ENCODE measurements at regions not wholly inside any gene's neighbourhood (a gene's known extent, or its start where the extent isn't known, plus 50 kb on each side); places are given as distances from the start of the nearest gene placed in this dataset.
"Not testable (repeated sequence)": the region's sequence is repeated elsewhere in the genome, so short reads cannot be mapped to it uniquely, and the experiment has no call there.

DNA sequence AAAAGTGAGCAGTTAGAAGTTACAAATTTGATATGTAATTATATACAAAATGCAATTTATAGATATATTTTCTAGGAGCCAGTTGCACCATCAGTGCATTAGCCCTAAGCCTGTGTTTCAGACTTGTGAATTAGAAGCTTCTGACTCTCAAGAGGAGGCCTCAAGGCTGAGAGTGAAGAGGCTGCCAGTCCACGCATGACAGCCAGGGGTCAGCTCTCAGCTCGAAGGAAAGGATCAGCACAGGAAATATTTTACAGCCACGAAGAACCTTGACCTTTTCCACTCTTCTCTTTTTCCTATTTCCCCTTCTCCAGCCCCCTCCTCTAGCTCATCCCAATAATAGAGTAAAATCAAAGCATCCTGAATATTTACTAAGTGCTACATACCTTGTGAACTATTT is 642.4 kb downstream of the TRIML1 start:
- Histone ChIP-seq H3K36me3 (no peaks in the 10 kb centered on the region), H3K4me1 (no peaks in the 10 kb centered on the region), H3K9me3 (no peaks in the 10 kb centered on the region), H3K4me3 (no peak overlapping the region), H3K27me3 (no peaks in the 10 kb centered on the region), H3K27ac (no peak overlapping the region)
- TF ChIP-seq CTCF (IDR thresholded peaks at IDR 0.05) (no peak), POLR2AphosphoS5 (IDR thresholded peaks at IDR 0.05; ENCODE audit: insufficient read depth in 1 of 2, low read depth in 1 of 2) (no peak), POLR2A (IDR thresholded peaks at IDR 0.05) (no peak)
- no peak for DNase-seq (ENCODE audit: extremely low spot score in 2 of 2)
- intact Hi-C loops (cut with DNase I) = no loop called here

- Histone ChIP-seq H3K9me3 (no peaks in the 10 kb centered on the region), H3K27ac (no peak overlapping the region), H3K27me3 (no peaks in the 10 kb centered on the region), H3K36me3 (no peaks in the 10 kb centered on the region), H3K4me1 (no peaks in the 10 kb centered on the region), H3K4me3 (no peak overlapping the region)
- DNase-seq (ENCODE audit: extremely low spot score in 2 of 2) = no peak
- TF ChIP-seq POLR2A (IDR thresholded peaks at IDR 0.05) = no peak
- TF ChIP-seq CTCF (IDR thresholded peaks at IDR 0.05) = no peak
- intact Hi-C loops (cut with DNase I) = no loop called here
Measured at GRCh38 chr4:188783175-188783574, 643.9 kb downstream of the TRIML1 start.

GRCh38 chr4:188783606-188784160 is 644.4 kb downstream of the TRIML1 start:
- Histone ChIP-seq H3K4me1 (no peaks in the 10 kb centered on the region), H3K27me3 (no peaks in the 10 kb centered on the region), H3K9me3 (no peaks in the 10 kb centered on the region), H3K36me3 (no peaks in the 10 kb centered on the region), H3K27ac (no peak overlapping the region), H3K4me3 (no peak overlapping the region)
- no peak for DNase-seq (ENCODE audit: extremely low spot score in 2 of 2)
- TF ChIP-seq CTCF (IDR thresholded peaks at IDR 0.05) = no peak
- no peak for TF ChIP-seq POLR2AphosphoS5 (IDR thresholded peaks at IDR 0.05; ENCODE audit: insufficient read depth in 1 of 2, low read depth in 1 of 2)
- no peak for TF ChIP-seq POLR2A (IDR thresholded peaks at IDR 0.05)
- intact Hi-C loops (cut with DNase I) = no loop called here

DNA sequence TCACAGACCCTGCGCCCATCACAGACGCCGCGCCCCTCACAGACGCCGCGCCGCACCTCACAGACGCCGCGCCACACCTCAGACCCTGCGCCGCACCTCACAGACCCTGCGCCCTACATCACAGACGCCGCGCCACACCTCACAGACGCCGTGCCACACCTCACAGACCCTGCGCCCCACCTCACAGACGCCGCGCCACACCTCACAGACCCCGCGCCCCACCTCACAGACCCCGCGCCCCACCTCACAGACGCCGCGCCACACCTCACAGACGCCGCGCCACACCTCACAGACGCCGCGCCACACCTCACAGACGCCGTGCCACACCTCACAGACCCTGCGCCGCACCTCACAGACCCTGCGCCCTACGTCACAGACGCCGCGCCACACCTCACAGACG is 657.4 kb downstream of the TRIML1 start:
- intact Hi-C loops (cut with DNase I); H3K4me3 ChIP-seq: not testable (repeated sequence)

GRCh38 chr4:188797011-188797410 is 657.8 kb downstream of the TRIML1 start:
- intact Hi-C loops (cut with DNase I); H3K27me3 ChIP-seq; H3K36me3 ChIP-seq; DNase-seq (ENCODE audit: extremely low spot score in 2 of 2); H3K4me3 ChIP-seq; H3K4me1 ChIP-seq; H3K9me3 ChIP-seq; H3K27ac ChIP-seq: not testable (repeated sequence)

More for the DNA sequence above, 657.4 kb downstream of the TRIML1 start:
- H3K36me3 ChIP-seq; H3K27me3 ChIP-seq; H3K9me3 ChIP-seq; H3K4me1 ChIP-seq; H3K27ac ChIP-seq; DNase-seq (ENCODE audit: extremely low spot score in 2 of 2): not testable (repeated sequence)

GRCh38 chr4:188804861-188805260 is 665.6 kb downstream of the TRIML1 start:
- H3K9me3 ChIP-seq = no peaks in the 10 kb centered on the region
- intact Hi-C loops (cut with DNase I) = no loop called here
- no peak overlapping the region for H3K4me3 ChIP-seq
- H3K27ac ChIP-seq = no peak overlapping the region
- no peaks in the 10 kb centered on the region for H3K4me1 ChIP-seq
- DNase-seq (ENCODE audit: extremely low spot score in 2 of 2) = no peak
- H3K36me3 ChIP-seq = no peaks in the 10 kb centered on the region
- TF ChIP-seq CTCF (IDR thresholded peaks at IDR 0.05) = no peak
- TF ChIP-seq POLR2A (IDR thresholded peaks at IDR 0.05) = no peak
- TF ChIP-seq POLR2AphosphoS5 (IDR thresholded peaks at IDR 0.05; ENCODE audit: insufficient read depth in 1 of 2, low read depth in 1 of 2) = no peak
- no peaks in the 10 kb centered on the region for H3K27me3 ChIP-seq
